ACC112 (cell line): ENCODE measurements at regions not wholly inside any gene's neighbourhood (a gene's known extent, or its start where the extent isn't known, plus 50 kb on each side); places are given as distances from the start of the nearest gene placed in this dataset.

Experiments used
- H2AFZ ChIP-seq: fragments of 200-600 bp; sonication (generic); one replicate; pipeline ENCODE4 v1.6.0; 2017; ENCODE audit warnings: antibody characterized with exemption, low read length; ENCODE audit not compliant: unreplicated experiment
- H3K27ac ChIP-seq: fragments of 200-600 bp; sonication (generic); 2 replicates; pipeline ENCODE4 v1.5.1; 2014; ENCODE audit warnings: low read depth, mild to moderate bottlenecking, antibody characterized with exemption, low read length, moderate library complexity
- H3K27me3 ChIP-seq: fragments of 200-600 bp; sonication (generic); 2 replicates; pipeline ENCODE4 v1.6.1; 2014; ENCODE audit warnings: mild to moderate bottlenecking, antibody characterized with exemption, low read length, moderate library complexity, mixed read lengths; ENCODE audit not compliant: insufficient read depth
- H3K36me3 ChIP-seq: fragments of 200-600 bp; sonication (generic); 2 replicates; pipeline ENCODE4 v1.6.1; 2016; ENCODE audit warnings: mild to moderate bottlenecking, antibody characterized with exemption, low read length, moderate library complexity, mixed read lengths; ENCODE audit not compliant: insufficient read depth
- H3K4me1 ChIP-seq: fragments of 200-600 bp; sonication (generic); one replicate; pipeline ENCODE4 v1.6.1; 2016; ENCODE audit warnings: low read length, mixed read lengths; ENCODE audit not compliant: insufficient read depth, unreplicated experiment, control insufficient read depth
- H3K4me3 ChIP-seq: fragments of 200-600 bp; sonication (generic); 2 replicates; pipeline ENCODE4 v1.5.1; 2014; ENCODE audit warnings: mild to moderate bottlenecking, low read depth, low read length
- H3K79me2 ChIP-seq: fragments of 200-600 bp; sonication (generic); one replicate; pipeline ENCODE4 v1.6.0; 2016; ENCODE audit warnings: low read length; ENCODE audit not compliant: control insufficient read depth, unreplicated experiment, insufficient read depth

GRCh38 chr1:198966519-198966918, 327.7 kb downstream of the PTPRC start:
- H3K27ac ChIP-seq: no peak overlapping the region
- peaks cover 8% of the 10 kb centered on the region for H3K4me1 ChIP-seq
- H2AFZ ChIP-seq: no peak overlapping the region
- H3K36me3 ChIP-seq: no peaks in the 10 kb centered on the region
- H3K79me2 ChIP-seq: no peaks in the 10 kb centered on the region
- H3K27me3 ChIP-seq: no peaks in the 10 kb centered on the region
- H3K4me3 ChIP-seq: no peak overlapping the region

DNA sequence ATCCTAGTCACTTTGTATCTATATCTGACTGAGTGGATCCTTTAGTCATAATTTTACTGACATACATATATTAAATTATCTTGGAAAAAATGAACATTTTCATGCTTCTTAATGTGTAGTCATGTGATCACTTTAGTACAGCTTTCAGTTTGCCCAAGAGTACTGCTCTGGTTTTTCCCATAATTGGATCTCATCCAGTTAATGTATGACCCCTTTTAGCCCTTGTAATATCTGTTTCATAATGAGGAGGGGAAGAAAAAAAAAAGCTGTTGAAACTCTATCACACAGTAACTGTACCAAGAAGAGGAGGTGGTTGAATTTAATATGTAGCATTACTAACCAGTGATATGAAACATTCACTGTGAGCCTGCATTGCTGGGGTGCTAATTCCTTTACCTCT, 328.7 kb downstream of the PTPRC start:
- Histone ChIP-seq H3K27me3 (no peaks in the 10 kb centered on the region), H3K27ac (no peak overlapping the region)

GRCh38 chr1:198968866-198969265, 330.0 kb downstream of the PTPRC start:
- Histone ChIP-seq H3K79me2 (no peaks in the 10 kb centered on the region), H3K27me3 (no peaks in the 10 kb centered on the region), H2AFZ (no peak overlapping the region), H3K4me3 (no peak overlapping the region), H3K4me1 (peaks cover 8% of the 10 kb centered on the region), H3K27ac (no peak overlapping the region), H3K36me3 (no peaks in the 10 kb centered on the region)

More for the DNA sequence above, 328.7 kb downstream of the PTPRC start:
- H3K79me2 ChIP-seq: no peaks in the 10 kb centered on the region
- H3K4me1 ChIP-seq: peaks cover 8% of the 10 kb centered on the region
- H3K4me3 ChIP-seq: no peak overlapping the region
- no peaks in the 10 kb centered on the region for H3K36me3 ChIP-seq
- no peak overlapping the region for H2AFZ ChIP-seq

DNA sequence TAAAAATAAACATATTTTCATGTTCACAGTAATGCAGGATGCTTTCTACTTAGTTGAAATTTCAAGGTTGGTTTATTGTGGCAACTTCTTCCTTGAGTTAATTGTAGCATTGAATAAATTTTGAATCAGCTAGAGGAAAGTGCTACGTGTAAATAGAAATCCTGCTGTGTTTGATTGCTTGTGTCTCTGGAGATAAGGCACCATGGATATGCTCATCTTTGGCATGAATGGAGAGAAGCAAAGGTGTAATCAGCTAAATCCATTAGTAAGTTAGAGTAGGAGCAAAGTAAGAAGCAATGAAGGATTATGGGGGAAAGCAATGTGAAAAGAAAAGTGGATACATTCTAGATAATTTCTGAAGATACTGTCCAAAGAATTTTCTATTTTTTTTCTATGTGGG, 331.1 kb downstream of the PTPRC start:
- H3K27me3 ChIP-seq: no peaks in the 10 kb centered on the region
- H3K27ac ChIP-seq: no peak overlapping the region
- peaks cover 8% of the 10 kb centered on the region for H3K4me1 ChIP-seq
- no peaks in the 10 kb centered on the region for H3K36me3 ChIP-seq
- no peak overlapping the region for H2AFZ ChIP-seq
- no peaks in the 10 kb centered on the region for H3K79me2 ChIP-seq
- no peak overlapping the region for H3K4me3 ChIP-seq

DNA sequence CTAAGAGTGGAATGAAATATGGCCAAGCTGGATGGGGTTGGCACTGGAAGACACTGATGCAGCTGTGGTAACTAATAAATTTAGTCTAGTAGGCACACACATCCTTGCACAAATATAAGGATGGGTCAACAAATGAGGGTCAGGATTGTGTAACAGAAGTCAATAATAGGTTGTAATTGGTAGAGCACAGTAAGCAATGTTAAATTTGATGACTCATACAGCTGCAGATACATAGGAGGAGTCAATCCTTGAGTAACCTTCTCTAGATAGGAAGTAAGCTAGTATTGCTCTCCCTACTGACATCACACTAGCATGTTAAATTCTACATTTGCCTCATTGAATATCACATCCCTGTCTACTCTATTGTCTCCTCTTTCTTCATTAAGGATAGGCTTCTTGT, 332.1 kb downstream of the PTPRC start:
- H3K79me2 ChIP-seq: no peaks in the 10 kb centered on the region
- no peaks in the 10 kb centered on the region for H3K36me3 ChIP-seq
- H3K27ac ChIP-seq: no peak overlapping the region
- H3K27me3 ChIP-seq: no peaks in the 10 kb centered on the region
- no peak overlapping the region for H3K4me3 ChIP-seq
- H2AFZ ChIP-seq: no peak overlapping the region
- H3K4me1 ChIP-seq: peaks cover 8% of the 10 kb centered on the region

DNA sequence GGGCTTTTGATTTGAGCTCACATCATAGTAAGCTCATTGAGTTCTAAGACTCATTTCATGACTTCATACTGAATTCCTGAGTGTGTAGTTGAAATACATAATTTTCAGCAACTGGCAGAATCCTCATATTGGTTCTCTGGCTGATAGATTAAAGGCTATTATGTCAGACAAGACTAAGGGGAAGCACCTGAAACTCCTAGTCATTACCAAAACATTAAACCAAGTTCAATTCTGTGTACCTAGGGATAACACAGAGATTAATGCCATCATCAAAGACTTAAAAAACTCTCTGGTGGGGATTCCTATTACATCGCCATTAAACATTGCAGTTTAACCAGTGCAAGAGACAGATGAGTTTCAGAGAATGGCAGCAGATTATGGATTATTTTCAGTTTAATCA, 339.1 kb downstream of the PTPRC start:
- Histone ChIP-seq H3K27ac (no peak overlapping the region), H3K36me3 (no peaks in the 10 kb centered on the region), H3K4me1 (no peaks in the 10 kb centered on the region), H3K4me3 (no peak overlapping the region), H3K79me2 (no peaks in the 10 kb centered on the region), H2AFZ (no peak overlapping the region), H3K27me3 (no peaks in the 10 kb centered on the region)

DNA sequence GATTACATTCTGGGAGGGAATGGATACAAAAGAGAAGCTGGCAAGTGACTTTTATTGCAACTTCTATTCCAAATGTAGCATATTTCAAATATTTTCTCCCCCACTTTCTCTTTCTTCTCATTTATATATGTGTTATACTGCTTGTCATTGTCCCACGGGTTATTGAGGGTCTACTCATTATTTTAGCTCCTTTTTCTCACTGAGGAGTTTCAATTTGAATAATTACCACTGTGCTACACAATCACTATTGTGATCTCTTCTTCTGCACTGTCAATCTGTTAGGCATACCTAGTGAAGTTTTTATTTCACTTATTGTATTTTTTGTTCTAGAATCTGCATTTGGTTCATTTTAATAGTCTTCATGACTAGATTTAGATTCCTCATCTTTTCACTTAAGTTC, 339.7 kb downstream of the PTPRC start:
- peak overlapping the region; percentile 12 for H2AFZ ChIP-seq
- no peaks in the 10 kb centered on the region for H3K27me3 ChIP-seq
- H3K4me1 ChIP-seq: no peaks in the 10 kb centered on the region
- H3K4me3 ChIP-seq: no peak overlapping the region
- no peaks in the 10 kb centered on the region for H3K79me2 ChIP-seq
- no peak overlapping the region for H3K27ac ChIP-seq
- no peaks in the 10 kb centered on the region for H3K36me3 ChIP-seq

GRCh38 chr1:198986036-198986435, 347.2 kb downstream of the PTPRC start:
- Histone ChIP-seq H3K27me3 (no peaks in the 10 kb centered on the region), H3K79me2 (no peaks in the 10 kb centered on the region), H2AFZ (no peak overlapping the region), H3K4me1 (no peaks in the 10 kb centered on the region), H3K36me3 (no peaks in the 10 kb centered on the region), H3K27ac (no peak overlapping the region), H3K4me3 (no peak overlapping the region)

GRCh38 chr1:198986442-198986841, 347.6 kb downstream of the PTPRC start:
- no peak overlapping the region for H3K4me3 ChIP-seq
- no peaks in the 10 kb centered on the region for H3K27me3 ChIP-seq
- H3K27ac ChIP-seq: no peak overlapping the region
- no peaks in the 10 kb centered on the region for H3K36me3 ChIP-seq
- no peak overlapping the region for H2AFZ ChIP-seq
- H3K79me2 ChIP-seq: no peaks in the 10 kb centered on the region
- no peaks in the 10 kb centered on the region for H3K4me1 ChIP-seq

- Histone ChIP-seq H3K27ac (no peak overlapping the region), H3K4me3 (no peak overlapping the region), H3K36me3 (no peaks in the 10 kb centered on the region), H2AFZ (no peak overlapping the region), H3K27me3 (no peaks in the 10 kb centered on the region), H3K79me2 (no peaks in the 10 kb centered on the region), H3K4me1 (no peaks in the 10 kb centered on the region)
These were observed 363.8 kb downstream of the PTPRC start for GRCh38 chr1:199002661-199003060.

DNA sequence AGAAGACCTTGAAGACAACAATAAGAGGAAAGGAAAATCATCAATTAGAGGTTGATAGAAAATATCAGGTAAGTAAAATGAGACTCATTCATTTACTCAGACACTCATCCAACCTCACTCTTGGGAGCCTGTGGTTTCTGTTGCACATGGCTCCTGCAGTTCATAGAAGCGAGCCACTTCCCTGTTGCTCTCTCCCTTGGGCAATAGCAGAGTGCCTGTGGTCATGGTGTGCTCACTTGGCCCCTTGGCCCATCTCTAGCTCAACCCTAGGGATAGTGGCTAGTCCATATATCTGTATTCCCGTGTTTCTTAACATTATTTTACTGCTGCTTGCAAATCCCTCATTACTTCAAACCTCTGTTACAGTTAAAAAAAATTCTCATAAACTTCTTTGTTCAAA, 368.6 kb downstream of the PTPRC start:
- Histone ChIP-seq H3K4me1 (no peaks in the 10 kb centered on the region), H3K27me3 (no peaks in the 10 kb centered on the region), H2AFZ (no peak overlapping the region), H3K4me3 (no peak overlapping the region), H3K27ac (no peak overlapping the region), H3K36me3 (no peaks in the 10 kb centered on the region), H3K79me2 (no peaks in the 10 kb centered on the region)
